Smooth muscle cell (in vitro differentiated cells): ENCODE measurements at regions not wholly inside any gene's neighbourhood (a gene's known extent, or its start where the extent isn't known, plus 50 kb on each side); places are given as distances from the start of the nearest gene placed in this dataset.

ENCODE experiments used
- DNase-seq: peaks from one replicate; lab custom pipeline; 2025; ENCODE audit not compliant: unreplicated experiment; lab: John Stamatoyannopoulos, UW
- H2AFZ ChIP-seq: fragments of 200-600 bp; sonication (generic); 2 replicates; pipeline ENCODE4 v1.6.0; 2016; ENCODE audit warnings: antibody characterized with exemption, low read depth, mild to moderate bottlenecking
- H3F3A ChIP-seq: fragments of 200-600 bp; sonication (generic); 2 replicates; pipeline ENCODE4 v1.6.0; 2017; ENCODE audit warnings: antibody characterized with exemption, low read depth
- H3K27ac ChIP-seq: fragments of 200-600 bp; sonication (generic); 2 replicates; pipeline ENCODE4 v1.5.1; 2016; ENCODE audit warnings: low read depth, mild to moderate bottlenecking
- H3K27me3 ChIP-seq: fragments of 200-600 bp; sonication (generic); 2 replicates; pipeline ENCODE4 v1.6.1; 2016; ENCODE audit warnings: low read depth, mild to moderate bottlenecking
- H3K36me3 ChIP-seq: fragments of 200-600 bp; sonication (generic); 2 replicates; pipeline ENCODE4 v1.5.1; 2016; ENCODE audit warnings: low read depth
- H3K4me1 ChIP-seq: fragments of 200-600 bp; sonication (generic); 2 replicates; pipeline ENCODE4 v1.5.1; 2016; ENCODE audit warnings: low read depth
- H3K4me2 ChIP-seq: fragments of 200-600 bp; sonication (generic); 2 replicates; pipeline ENCODE4 v1.6.0; 2016; ENCODE audit warnings: mild to moderate bottlenecking
- H3K4me3 ChIP-seq: fragments of 200-600 bp; sonication (generic); 2 replicates; pipeline ENCODE4 v1.5.1; 2016; ENCODE audit warnings: mild to moderate bottlenecking
- H3K79me2 ChIP-seq: fragments of 200-600 bp; sonication (generic); 2 replicates; pipeline ENCODE4 v1.6.0; 2016; ENCODE audit warnings: low read depth, mild to moderate bottlenecking
- H3K9ac ChIP-seq: fragments of 200-600 bp; sonication (generic); 2 replicates; pipeline ENCODE4 v1.6.0; 2016; ENCODE audit warnings: low read depth
- H3K9me3 ChIP-seq: fragments of 200-600 bp; sonication (generic); replicated peaks from 2 replicates; pipeline ENCODE4 v1.5.1; 2016; ENCODE audit warnings: low read depth
- H4K20me1 ChIP-seq: fragments of 200-600 bp; sonication (generic); 2 replicates; pipeline ENCODE4 v1.6.0; 2016; ENCODE audit warnings: low read depth
- WGBS: methylation state at CpG from one replicate; pipeline ENCODE4 v1.1.7; 2016; ENCODE audit warnings: low lambda C conversion rate; 5-methylcytosine and 5-hydroxymethylcytosine counted together
- TF ChIP-seq, protein P1 (sequence below): fragments of 200-600 bp; sonication (generic); IDR thresholded peaks from 2 replicates; pipeline ENCODE4 v1.5.1; 2017; ENCODE audit warnings: borderline replicate concordance, mild to moderate bottlenecking, antibody characterized with exemption; ENCODE audit not compliant: insufficient read depth, poor library complexity, severe bottlenecking

DNA sequence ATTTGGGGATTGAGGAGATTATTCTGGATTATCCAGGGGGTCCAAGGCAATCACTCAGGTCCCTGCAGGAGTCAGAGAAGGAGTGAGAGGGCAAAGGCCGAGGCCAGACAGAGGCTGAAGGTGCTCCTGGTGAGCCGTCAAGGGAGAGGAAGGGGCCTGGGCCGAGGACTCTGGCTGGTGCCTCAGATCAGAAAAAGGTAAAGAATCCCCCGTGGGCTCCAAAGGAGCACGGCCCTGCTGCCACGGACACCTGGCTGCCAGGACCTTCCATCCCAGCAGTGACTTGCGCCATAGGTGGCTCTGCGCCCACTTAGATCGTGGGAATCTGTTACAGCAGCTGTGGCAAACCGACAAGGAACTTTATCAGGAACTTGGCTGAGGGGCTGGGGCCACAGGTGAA, 374.8 kb upstream of the MYT1L start:
- DNase-seq: no peak
- H2AFZ ChIP-seq: no peak overlapping the region
- H3F3A ChIP-seq: no peaks in the 10 kb centered on the region
- H3K27ac ChIP-seq: no peak overlapping the region
- peaks cover 2% of the 10 kb centered on the region for H3K4me1 ChIP-seq
- H3K36me3 ChIP-seq: no peaks in the 10 kb centered on the region
- H3K9ac ChIP-seq: no peak overlapping the region
- no peaks in the 10 kb centered on the region for H3K9me3 ChIP-seq
- H3K79me2 ChIP-seq: no peaks in the 10 kb centered on the region
- whole genome bisulfite sequencing: 94% methylated on average over 10 of the region's 10 CpGs
- no peak overlapping the region for H3K4me2 ChIP-seq
- no peaks in the 10 kb centered on the region for H3K27me3 ChIP-seq
- TF ChIP-seq, protein P1, sequence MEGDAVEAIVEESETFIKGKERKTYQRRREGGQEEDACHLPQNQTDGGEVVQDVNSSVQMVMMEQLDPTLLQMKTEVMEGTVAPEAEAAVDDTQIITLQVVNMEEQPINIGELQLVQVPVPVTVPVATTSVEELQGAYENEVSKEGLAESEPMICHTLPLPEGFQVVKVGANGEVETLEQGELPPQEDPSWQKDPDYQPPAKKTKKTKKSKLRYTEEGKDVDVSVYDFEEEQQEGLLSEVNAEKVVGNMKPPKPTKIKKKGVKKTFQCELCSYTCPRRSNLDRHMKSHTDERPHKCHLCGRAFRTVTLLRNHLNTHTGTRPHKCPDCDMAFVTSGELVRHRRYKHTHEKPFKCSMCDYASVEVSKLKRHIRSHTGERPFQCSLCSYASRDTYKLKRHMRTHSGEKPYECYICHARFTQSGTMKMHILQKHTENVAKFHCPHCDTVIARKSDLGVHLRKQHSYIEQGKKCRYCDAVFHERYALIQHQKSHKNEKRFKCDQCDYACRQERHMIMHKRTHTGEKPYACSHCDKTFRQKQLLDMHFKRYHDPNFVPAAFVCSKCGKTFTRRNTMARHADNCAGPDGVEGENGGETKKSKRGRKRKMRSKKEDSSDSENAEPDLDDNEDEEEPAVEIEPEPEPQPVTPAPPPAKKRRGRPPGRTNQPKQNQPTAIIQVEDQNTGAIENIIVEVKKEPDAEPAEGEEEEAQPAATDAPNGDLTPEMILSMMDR: no peak
- no peak overlapping the region for H3K4me3 ChIP-seq
- H4K20me1 ChIP-seq: no peaks in the 10 kb centered on the region

DNA sequence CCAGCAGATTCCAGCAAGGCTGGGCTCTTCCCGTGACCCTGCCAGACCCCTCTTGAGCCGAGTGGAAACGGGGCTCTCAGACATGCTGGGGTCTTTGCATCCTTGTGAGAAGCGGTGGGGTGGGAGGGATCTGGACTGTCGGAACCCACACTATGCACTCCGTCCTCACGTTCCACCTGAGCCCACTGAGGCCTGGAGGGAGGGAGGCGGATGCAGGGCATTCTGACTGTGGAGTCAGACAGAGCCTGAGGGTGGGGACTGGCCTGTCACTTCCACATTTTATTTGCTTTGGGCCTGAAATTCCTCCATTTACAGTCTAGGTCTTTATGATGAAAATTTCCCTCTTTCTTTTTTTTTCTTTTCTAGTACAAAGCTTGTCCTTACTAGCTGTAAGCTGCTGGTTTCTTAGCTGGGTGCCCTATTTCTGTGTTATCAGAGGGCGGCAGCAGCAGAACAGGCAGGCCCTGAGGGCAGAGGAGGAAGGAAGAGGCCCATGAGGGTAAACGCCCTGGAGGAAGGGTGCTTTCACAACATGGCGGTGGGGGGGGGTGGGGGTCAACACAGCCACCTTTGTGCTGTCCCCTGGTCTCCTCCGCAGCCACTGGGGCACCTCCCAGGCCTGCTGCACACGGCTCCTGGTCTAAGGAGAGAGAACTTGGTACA, 373.5 kb upstream of the MYT1L start:
- 78% methylated on average over 13 of the region's 13 CpGs for WGBS
- Histone ChIP-seq H3K79me2 (no peaks in the 10 kb centered on the region), H3K27ac (no peak overlapping the region), H3K36me3 (no peaks in the 10 kb centered on the region), H3K4me3 (no peak overlapping the region), H2AFZ (no peak overlapping the region), H3K27me3 (no peaks in the 10 kb centered on the region), H3K4me2 (no peak overlapping the region), H3K9ac (no peak overlapping the region), H3F3A (no peaks in the 10 kb centered on the region), H4K20me1 (no peaks in the 10 kb centered on the region), H3K4me1 (peaks cover 2% of the 10 kb centered on the region), H3K9me3 (no peaks in the 10 kb centered on the region)
- TF ChIP-seq, protein P1: no peak
- no peak for DNase-seq

DNA sequence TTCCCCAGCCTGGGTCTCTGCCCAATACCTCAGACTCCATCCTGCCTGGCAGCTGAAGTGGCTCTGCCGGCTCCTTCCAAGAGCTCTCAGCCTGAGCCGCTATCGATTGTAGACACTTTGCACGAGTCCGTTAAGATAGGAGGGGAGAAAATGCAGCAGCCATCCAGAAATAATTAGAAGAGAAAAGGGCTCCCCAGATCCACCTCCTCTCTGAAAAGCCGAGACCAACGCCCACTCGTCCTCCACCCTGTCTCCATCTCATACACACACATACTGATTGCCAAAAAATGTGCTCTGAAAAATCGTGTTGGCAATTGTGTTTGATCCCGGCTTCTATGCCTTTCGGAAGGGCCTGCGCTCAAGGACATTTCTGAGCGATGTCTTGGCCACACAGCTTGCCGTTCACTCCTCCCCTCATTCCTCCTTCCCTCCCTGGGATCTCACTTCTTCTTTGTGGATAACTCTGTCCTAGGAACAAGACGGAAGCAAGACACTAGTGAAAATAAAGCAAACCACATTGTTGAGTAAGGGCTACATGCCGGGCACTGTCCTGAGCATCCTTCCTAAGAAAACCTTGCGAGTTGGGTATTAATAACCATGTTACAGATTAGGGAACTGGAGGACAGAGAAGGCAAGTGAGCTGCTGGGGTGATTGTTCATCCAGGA, 372.8 kb upstream of the MYT1L start:
- no peaks in the 10 kb centered on the region for H3K79me2 ChIP-seq
- 94% methylated on average over 17 of the region's 17 CpGs for WGBS
- H3K4me2 ChIP-seq: no peak overlapping the region
- TF ChIP-seq, protein P1: no peak
- H3K27ac ChIP-seq: no peak overlapping the region
- DNase-seq: no peak
- H3F3A ChIP-seq: no peaks in the 10 kb centered on the region
- no peaks in the 10 kb centered on the region for H3K9me3 ChIP-seq
- H2AFZ ChIP-seq: no peak overlapping the region
- H3K9ac ChIP-seq: no peak overlapping the region
- H3K36me3 ChIP-seq: no peaks in the 10 kb centered on the region
- H4K20me1 ChIP-seq: no peaks in the 10 kb centered on the region
- peaks cover 2% of the 10 kb centered on the region for H3K4me1 ChIP-seq
- no peaks in the 10 kb centered on the region for H3K27me3 ChIP-seq
- no peak overlapping the region for H3K4me3 ChIP-seq

DNA sequence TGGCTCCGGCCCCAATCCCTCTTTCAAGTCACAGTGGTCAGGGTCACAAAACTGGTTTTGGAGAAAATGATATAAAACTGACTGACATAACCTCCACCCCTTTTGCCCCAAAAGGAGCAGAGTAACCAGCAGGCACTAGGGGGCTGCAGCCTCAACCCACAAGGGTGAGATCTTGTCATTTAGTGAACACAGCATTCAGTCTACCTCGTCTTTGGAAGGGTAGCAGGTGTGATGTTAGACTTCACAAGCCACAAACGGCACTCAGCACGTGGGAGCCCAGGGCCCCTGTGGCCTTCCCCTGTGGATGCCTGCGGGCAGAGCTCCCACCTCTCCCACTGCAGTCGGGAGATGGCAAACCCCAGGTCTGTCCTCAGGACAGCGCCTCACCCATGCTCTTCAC, 372.1 kb upstream of the MYT1L start:
- Histone ChIP-seq H3K36me3 (no peaks in the 10 kb centered on the region), H4K20me1 (no peaks in the 10 kb centered on the region), H3K79me2 (no peaks in the 10 kb centered on the region), H3K9ac (no peak overlapping the region), H3K27ac (no peak overlapping the region), H3K9me3 (no peaks in the 10 kb centered on the region), H3K4me1 (peaks cover 2% of the 10 kb centered on the region), H3K27me3 (no peaks in the 10 kb centered on the region), H2AFZ (no peak overlapping the region), H3K4me2 (no peak overlapping the region), H3F3A (no peaks in the 10 kb centered on the region), H3K4me3 (no peak overlapping the region)
- DNase-seq: no peak
- 88% methylated on average over 7 of the region's 7 CpGs for WGBS
- TF ChIP-seq, protein P1: no peak
